Hippocampal formation (tissue), 2 donors: ENCODE measurements at regions not wholly inside any gene's neighbourhood (a gene's known extent, or its start where the extent isn't known, plus 50 kb on each side); places are given as distances from the start of the nearest gene placed in this dataset.

ENCODE experiments used
- DNase-seq, 2 donors: peaks; one replicate each; lab custom pipeline; 2025; lab: John Stamatoyannopoulos, UW

GRCh38 chr7:88431882-88432281 lies 125.2 kb upstream of the STEAP4 start:
- DNase-seq: no peak

- no peak for DNase-seq
Measured at GRCh38 chr7:88429382-88429781, 122.7 kb upstream of the STEAP4 start.

DNA sequence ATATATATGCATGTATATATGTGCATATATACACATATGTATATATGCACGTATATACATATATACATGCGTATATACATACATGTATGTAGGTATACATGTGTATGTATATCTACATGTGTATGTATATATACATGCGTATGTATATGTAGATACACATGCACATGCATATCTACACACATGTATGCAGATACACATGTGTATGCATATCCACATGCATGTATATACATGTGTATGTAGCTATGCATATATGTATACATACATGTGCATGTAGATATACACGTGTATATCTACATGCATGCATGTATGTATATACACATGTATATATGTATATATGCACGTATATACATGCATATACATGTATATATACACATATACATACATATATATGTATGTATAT lies 95.8 kb upstream of the STEAP4 start:
- no peak for DNase-seq

GRCh38 chr7:88401009-88401623 lies 94.4 kb upstream of the STEAP4 start:
- DNase-seq: no peak

DNA sequence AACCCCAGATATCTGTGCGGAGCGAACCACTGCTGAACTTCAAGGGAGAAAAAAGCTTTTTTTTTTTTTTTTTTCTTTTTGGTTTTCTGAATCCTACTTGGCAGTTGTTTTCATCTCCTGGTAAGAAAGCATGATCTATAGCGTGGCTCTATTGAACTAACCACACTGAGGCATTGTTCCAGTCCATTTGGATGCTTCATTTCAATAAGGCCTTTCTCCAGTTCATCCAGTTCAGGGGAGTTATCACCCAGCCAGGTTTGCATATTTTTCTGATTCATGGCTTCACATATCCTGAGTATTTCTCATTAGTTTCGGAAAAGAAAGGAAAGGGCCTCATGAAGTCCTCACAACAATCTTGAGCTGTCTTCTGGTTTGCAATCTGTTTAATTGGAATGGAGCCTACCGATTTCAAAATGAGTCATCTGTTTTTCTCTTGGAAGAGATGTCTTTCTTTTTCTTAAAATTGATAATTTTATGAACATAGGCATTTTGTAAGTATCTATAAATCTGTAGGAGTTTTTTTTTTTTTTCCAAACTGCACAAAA lies 93.1 kb upstream of the STEAP4 start:
- DNase-seq: no peak

- no peak for DNase-seq
Measured at GRCh38 chr7:88399036-88399435, 92.3 kb upstream of the STEAP4 start.

DNA sequence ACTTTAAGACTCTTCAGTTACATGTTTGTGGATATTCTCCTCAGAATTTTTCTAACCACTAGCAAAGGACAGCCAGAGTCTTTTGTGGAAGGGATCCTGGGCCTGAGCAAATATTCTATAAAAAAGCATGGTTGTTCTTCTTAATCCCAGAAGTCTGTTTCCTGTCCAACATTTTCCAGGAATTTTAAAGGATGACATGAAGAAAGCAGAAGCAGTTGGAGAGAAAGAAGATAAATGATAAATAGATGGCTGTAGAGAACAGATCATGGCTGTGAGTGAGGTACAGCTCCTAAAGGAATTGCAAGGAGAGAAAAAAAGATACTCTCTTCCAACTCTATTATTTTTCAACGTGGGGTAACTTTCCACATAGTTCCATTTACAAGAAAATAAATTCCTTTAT lies 91.8 kb upstream of the STEAP4 start:
- no peak for DNase-seq

GRCh38 chr7:88396948-88397322 lies 90.2 kb upstream of the STEAP4 start:
- DNase-seq: no peak

- no peak for DNase-seq
Measured at GRCh38 chr7:88396295-88396947, 89.7 kb upstream of the STEAP4 start.

DNA sequence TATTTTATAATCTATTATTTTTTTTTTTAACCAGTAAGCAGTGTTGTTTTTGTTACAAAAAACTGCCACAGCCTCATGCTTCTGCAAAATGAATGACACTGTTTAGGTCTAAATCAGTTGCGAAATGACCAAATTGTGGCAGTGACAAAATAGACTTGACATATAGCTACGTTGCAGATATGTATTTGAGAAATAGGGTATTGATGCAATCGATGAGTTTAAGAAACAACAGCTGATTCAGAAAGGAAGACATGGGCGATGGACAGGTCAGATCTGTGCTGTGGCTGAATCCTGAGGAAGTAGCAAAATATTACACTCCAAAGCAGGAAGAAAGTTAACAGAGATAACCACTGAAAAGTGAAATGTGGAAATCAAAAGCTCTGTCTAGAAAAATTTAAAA lies 89.0 kb upstream of the STEAP4 start:
- DNase-seq: no peak

GRCh38 chr7:88391247-88391646 lies 84.6 kb upstream of the STEAP4 start:
- DNase-seq: no peak

DNA sequence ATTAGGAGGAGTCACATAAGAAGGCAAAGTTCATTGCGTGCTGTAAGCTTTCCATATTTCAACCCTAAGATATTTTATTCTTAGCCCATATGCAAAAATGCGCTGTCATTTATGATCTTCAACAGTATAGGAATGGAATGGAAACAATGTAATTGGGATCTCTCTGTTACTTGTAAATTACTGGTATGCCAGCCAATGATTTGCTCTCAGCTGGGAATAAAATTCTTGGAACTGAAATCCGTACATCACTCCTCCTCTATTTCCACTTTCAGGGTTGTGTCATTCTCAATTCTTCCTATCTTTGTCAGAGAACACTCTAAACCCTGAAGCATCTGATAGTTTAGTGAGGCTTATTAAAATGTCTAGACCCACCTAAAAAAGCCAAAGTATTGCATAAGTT lies 80.7 kb upstream of the STEAP4 start:
- DNase-seq: no peak

- DNase-seq: no peak
Measured at GRCh38 chr7:88386665-88387156, 80.0 kb upstream of the STEAP4 start.

- DNase-seq: no peak
Measured at GRCh38 chr7:88377434-88377833, 70.7 kb upstream of the STEAP4 start.

DNA sequence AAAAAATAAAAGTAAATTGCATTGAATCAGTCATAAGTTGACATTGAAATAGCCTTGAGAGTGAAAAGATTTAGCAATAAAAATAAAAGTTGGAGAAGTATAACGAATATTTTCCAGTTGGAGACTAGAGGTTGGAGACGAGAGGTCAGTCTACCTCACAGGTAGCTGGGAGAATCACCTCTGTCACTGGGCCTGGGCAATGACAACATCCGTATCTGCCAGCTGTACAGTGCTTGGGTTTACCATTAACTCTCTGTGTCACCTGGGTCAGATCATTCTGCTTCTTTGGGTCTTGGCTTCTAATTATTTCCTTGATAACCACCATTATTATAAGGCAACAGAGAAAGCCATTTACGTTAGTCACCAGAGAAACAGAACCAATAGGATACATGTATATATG lies 62.0 kb upstream of the STEAP4 start:
- no peak for DNase-seq

DNA sequence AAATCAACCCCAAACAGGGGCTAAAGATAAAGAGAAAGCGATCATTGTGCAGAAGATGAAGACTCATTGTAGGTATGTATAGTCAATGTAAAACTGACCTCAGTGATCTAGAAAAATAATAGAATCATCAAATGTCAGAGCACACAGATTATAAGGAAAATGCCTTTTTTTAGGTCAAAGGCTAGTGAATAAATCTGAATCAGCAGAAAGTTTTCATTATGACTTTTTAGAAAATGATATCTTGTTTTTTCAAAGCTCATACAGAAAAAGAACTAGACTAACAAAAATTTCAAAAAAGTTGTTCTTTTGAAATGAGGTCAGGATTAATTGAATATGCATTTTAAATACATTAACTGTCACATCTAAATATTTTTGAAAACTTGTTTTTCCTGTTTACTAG lies 60.2 kb upstream of the STEAP4 start:
- no peak for DNase-seq

DNA sequence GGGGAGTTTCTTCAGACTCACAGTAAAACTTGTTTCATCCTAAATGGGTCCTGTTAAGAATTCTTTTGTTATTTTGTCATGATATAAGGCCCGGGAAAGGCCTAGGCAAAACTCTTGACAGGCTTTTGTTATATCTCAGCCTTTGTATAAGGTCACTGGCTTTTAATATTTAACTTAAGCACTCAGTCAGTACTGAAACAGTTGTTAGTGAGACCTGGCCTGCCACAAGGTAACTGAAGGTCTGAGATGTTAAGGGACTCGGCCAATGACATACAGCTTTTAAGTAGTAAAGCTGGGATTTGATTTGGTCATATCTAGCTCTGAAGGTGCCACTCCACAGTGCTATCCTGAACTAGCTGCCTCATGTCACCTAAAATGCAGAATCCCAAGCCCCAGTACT lies 57.2 kb upstream of the STEAP4 start:
- no peak for DNase-seq

- DNase-seq: no peak
Measured at GRCh38 chr7:88363249-88363648, 56.6 kb upstream of the STEAP4 start.

DNA sequence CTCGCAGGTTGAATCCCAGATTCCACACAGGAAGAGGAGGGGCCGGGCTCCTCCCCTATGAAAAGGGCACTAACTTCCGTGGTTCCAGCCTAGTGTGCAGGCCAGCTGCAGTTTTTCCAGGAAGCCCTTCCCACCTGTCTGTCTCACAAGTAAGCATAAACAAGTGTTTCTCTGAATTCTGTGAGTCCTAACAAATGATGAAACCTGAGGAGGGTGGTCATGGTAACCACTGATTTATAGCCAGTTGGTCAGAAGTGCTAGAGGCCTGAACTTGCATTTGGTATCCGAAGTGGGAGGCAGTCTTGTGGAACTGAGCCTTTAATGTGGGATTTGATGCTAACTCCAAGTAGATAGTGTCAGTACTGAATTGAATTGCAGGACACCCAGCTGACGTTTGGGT lies 54.7 kb upstream of the STEAP4 start:
- DNase-seq: no peak

- no peak for DNase-seq
Measured at GRCh38 chr7:88358881-88359280, 52.2 kb upstream of the STEAP4 start.

DNA sequence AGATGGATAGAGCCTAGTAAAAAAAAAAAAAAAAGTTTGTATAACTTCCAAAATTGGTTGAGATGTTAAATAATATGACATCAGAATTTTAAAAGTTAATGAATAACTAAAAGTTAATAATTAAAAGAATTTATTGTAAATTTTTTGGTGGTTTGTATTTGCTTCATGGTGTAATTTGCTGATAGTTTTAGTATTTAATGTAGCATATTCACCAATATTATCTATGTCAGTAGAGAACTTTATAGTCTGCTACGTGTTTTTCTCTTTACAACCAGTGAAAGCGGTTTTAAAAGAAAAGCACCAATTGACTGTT lies 51.8 kb upstream of the STEAP4 start:
- DNase-seq: no peak

- peak in 1 of 2 donors; percentile 8 for DNase-seq
Measured at GRCh38 chr7:88357781-88358525, 51.3 kb upstream of the STEAP4 start.

DNA sequence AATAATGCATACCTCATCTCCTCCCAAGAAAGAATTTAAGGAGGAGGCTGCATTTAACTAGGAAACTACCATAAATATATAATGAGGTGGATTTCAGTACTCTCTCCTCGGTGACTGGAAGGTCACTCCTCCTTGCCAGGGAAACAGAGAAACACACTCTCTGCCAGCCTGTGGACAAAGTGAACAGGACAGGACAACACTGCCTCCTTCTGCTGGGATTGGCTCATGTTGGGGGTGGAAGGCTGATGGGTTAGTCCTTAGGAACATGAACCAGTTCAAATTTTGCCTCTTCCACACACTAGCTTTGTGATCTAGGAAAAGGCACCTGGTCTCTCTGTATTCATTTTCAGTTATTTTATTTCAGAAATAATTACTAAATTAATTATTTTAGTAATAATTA lies 50.6 kb upstream of the STEAP4 start:
- no peak for DNase-seq
